ENCODE measurements at regions not wholly inside any gene's neighbourhood (a gene's known extent, or its start where the extent isn't known, plus 50 kb on each side); places are given as distances from the start of the nearest gene placed in this dataset.

DNA sequence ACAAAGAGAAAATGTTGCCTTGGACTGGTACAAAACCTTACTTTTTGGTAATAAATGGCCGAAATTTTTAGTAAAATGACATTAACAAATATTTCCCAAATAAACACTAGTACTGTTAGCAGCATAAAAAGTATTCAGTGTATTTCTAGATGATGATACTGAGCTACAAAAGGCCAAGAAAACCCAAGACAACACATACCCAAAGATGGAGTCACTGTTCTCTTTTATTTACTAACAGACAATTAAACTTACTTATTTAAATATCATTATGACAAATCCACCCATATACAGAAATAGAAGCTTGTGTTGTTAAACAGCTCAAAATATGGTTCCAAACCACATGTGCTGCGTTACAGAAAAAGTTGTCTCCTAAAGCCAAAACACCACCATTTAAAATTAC lies 239.9 kb downstream of the ZEB2 start:
- Mint-ChIP-seq H3K27ac (no peak overlapping the region), H3K9me3 (no peaks in the 10 kb centered on the region), H3K4me1 (no peaks in the 10 kb centered on the region), H3K27me3 (ENCODE audit: low read depth) (no peaks in the 10 kb centered on the region), H3K4me3 (no peak overlapping the region), H3K36me3 (no peaks in the 10 kb centered on the region)
- TF ChIP-seq CTCF (IDR thresholded peaks at IDR 0.05; ENCODE audit: unreplicated experiment) = no peak
- DNase-seq (ENCODE audit: low spot score in 2 of 2, unreplicated experiment in 2 of 2) = no peak

GRCh38 chr2:144279165-144279564 lies 240.8 kb downstream of the ZEB2 start:
- H3K36me3 Mint-ChIP-seq = no peaks in the 10 kb centered on the region
- H3K27me3 Mint-ChIP-seq (ENCODE audit: low read depth) = no peaks in the 10 kb centered on the region
- H3K9me3 Mint-ChIP-seq = no peaks in the 10 kb centered on the region
- DNase-seq (ENCODE audit: low spot score in 2 of 2, unreplicated experiment in 2 of 2) = no peak
- no peak overlapping the region for H3K27ac Mint-ChIP-seq
- H3K4me1 Mint-ChIP-seq = no peaks in the 10 kb centered on the region
- TF ChIP-seq CTCF (IDR thresholded peaks at IDR 0.05; ENCODE audit: unreplicated experiment) = no peak
- H3K4me3 Mint-ChIP-seq = no peak overlapping the region

DNA sequence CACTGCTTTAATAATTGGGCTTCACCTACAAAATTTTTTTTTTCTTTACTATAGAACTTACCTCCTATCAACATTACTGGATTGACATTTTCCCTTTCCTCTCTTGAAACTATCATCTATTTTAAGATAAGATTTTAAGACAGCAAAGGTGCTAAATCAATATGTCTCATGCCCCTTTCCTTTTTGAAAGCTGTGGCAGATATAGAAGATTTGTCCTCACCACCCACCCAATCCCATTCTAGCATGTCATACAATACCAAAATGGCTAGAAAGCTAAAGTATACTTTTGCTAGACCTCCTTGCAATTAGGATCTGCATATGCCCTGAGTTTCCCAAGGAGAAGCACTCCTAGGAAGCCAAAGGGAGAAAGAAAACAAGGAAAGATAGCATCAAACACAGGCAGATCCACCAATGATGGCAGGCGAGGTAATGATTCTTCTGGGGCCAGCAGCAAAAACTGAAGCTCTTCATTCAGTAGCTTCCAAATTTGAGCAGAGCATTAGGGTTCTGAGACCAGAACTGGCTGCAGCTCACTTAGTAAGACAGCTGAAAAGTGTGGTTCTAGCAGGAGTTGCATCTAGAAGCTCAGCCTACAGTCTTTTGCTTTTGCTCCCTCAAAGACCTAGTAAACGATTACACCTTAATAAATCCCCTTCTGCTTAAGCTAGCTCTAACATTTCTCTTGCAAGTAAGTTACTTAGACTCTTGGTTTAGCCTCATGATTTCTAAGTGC lies 242.1 kb downstream of the ZEB2 start:
- no peak for DNase-seq (ENCODE audit: low spot score in 2 of 2, unreplicated experiment in 2 of 2)
- no peaks in the 10 kb centered on the region for H3K4me1 Mint-ChIP-seq
- H3K36me3 Mint-ChIP-seq = peaks cover 4% of the 10 kb centered on the region
- H3K4me3 Mint-ChIP-seq = no peak overlapping the region
- no peaks in the 10 kb centered on the region for H3K27me3 Mint-ChIP-seq (ENCODE audit: low read depth)
- no peak for TF ChIP-seq CTCF (IDR thresholded peaks at IDR 0.05; ENCODE audit: unreplicated experiment)
- H3K27ac Mint-ChIP-seq = no peak overlapping the region
- H3K9me3 Mint-ChIP-seq = peaks cover 4% of the 10 kb centered on the region

- peaks cover 3% of the 10 kb centered on the region for H3K4me1 Mint-ChIP-seq
- DNase-seq (ENCODE audit: low spot score in 2 of 2, unreplicated experiment in 2 of 2) = no peak
- H3K9me3 Mint-ChIP-seq = peaks cover 4% of the 10 kb centered on the region
- H3K4me3 Mint-ChIP-seq = no peak overlapping the region
- peaks cover 4% of the 10 kb centered on the region for H3K36me3 Mint-ChIP-seq
- H3K27ac Mint-ChIP-seq = no peak overlapping the region
- no peaks in the 10 kb centered on the region for H3K27me3 Mint-ChIP-seq (ENCODE audit: low read depth)
- no peak for TF ChIP-seq CTCF (IDR thresholded peaks at IDR 0.05; ENCODE audit: unreplicated experiment)
Observed at GRCh38 chr2:144275340-144275739, 244.6 kb downstream of the ZEB2 start.

DNA sequence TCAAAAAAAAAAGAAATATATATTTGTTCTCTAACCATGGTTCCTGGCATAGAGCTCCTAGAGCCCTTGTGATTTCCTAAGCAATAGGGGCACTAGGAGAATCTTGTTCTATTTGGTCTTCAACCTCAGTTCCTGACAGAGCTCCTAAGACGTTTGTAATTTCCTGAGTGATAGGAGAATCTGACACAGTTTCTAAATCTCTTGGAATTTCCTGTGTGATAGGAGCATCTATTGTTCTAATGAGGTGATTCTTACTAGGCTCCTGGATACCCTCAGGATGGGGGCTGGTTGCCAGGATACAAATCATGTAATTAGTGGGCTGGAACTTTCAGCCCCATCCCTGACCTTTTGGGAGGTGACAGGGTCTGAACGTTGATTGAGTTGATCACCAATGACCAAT lies 245.8 kb downstream of the ZEB2 start:
- peaks cover 3% of the 10 kb centered on the region for H3K4me1 Mint-ChIP-seq
- H3K27ac Mint-ChIP-seq = no peak overlapping the region
- peaks cover 4% of the 10 kb centered on the region for H3K9me3 Mint-ChIP-seq
- no peak for DNase-seq (ENCODE audit: low spot score in 2 of 2, unreplicated experiment in 2 of 2)
- H3K4me3 Mint-ChIP-seq = no peak overlapping the region
- H3K36me3 Mint-ChIP-seq = peaks cover 4% of the 10 kb centered on the region
- H3K27me3 Mint-ChIP-seq (ENCODE audit: low read depth) = no peaks in the 10 kb centered on the region
- TF ChIP-seq CTCF (IDR thresholded peaks at IDR 0.05; ENCODE audit: unreplicated experiment) = no peak
